ENCODE measurements at regions not wholly inside any gene's neighbourhood (a gene's known extent, or its start where the extent isn't known, plus 50 kb on each side); places are given as distances from the start of the nearest gene placed in this dataset.

GRCh38 chr9:115296831-115297565, 179.0 kb upstream of the TNC start:
- Histone ChIP-seq H3K27me3 (replicated peaks; ENCODE audit: control insufficient read depth, insufficient read depth, low read length) (no peaks in the 10 kb centered on the region), H3K36me3 (ENCODE audit: control insufficient read depth, insufficient read depth, low read length) (no peaks in the 10 kb centered on the region), H3K4me3 (replicated peaks; ENCODE audit: low read depth, low read length) (no peak overlapping the region)
- DNase-seq (ENCODE audit: extremely low read depth, insufficient read length), result no peak
- TF ChIP-seq CTCF (IDR thresholded peaks at IDR 0.05; ENCODE audit: insufficient read depth, low read length, poor library complexity, severe bottlenecking), result no peak

DNA sequence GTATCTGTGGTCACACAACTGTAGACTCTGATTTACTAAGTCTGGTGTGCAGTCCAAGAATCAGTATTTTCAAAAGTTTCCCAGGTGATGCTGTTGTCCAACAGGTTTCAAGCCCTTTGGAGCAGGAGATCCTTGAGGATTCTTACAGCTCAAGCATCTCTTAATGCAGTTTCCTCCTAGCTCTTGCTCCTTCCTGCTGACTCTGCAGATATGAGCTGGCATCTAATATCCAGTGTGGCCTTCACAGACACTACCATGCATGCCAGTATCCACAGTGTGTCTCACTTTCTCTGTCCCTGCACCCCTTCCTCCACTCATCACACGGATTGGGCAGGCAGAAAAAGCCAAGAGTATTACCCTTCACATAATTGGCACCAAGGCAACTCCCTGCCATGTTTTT, 182.2 kb upstream of the TNC start:
- TF ChIP-seq CTCF (IDR thresholded peaks at IDR 0.05; ENCODE audit: insufficient read depth, low read length, poor library complexity, severe bottlenecking), result no peak
- Histone ChIP-seq H3K27me3 (replicated peaks; ENCODE audit: control insufficient read depth, insufficient read depth, low read length) (no peaks in the 10 kb centered on the region), H3K4me3 (replicated peaks; ENCODE audit: low read depth, low read length) (no peak overlapping the region), H3K36me3 (ENCODE audit: control insufficient read depth, insufficient read depth, low read length) (no peaks in the 10 kb centered on the region)
- no peak for DNase-seq (ENCODE audit: extremely low read depth, insufficient read length)

DNA sequence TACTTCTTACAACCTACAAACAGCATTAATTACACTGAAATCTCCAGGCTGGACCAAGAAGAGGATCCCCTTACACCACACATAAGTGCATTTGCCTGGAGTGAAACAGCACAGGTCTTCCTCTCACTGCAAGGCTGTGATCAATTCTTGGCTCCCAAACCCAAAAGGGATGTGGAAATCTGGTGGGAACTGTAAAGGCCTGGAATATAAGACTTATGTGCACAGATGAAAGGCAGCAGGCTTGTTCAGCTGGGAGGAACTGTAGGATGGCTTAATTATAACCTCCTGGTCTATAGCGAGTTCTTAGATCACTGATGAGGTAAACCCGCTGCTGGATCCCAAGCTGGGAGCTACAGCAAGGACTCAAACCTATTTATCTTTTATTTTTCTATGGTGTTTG, 182.9 kb upstream of the TNC start:
- no peaks in the 10 kb centered on the region for H3K27me3 ChIP-seq (replicated peaks; ENCODE audit: control insufficient read depth, insufficient read depth, low read length)
- DNase-seq (ENCODE audit: extremely low read depth, insufficient read length), result no peak
- H3K4me3 ChIP-seq (replicated peaks; ENCODE audit: low read depth, low read length), result no peak overlapping the region
- H3K36me3 ChIP-seq (ENCODE audit: control insufficient read depth, insufficient read depth, low read length), result no peaks in the 10 kb centered on the region
- TF ChIP-seq CTCF (IDR thresholded peaks at IDR 0.05; ENCODE audit: insufficient read depth, low read length, poor library complexity, severe bottlenecking), result no peak

- Histone ChIP-seq H3K27me3 (replicated peaks; ENCODE audit: control insufficient read depth, insufficient read depth, low read length) (no peaks in the 10 kb centered on the region), H3K4me3 (replicated peaks; ENCODE audit: low read depth, low read length) (no peak overlapping the region), H3K36me3 (ENCODE audit: control insufficient read depth, insufficient read depth, low read length) (no peaks in the 10 kb centered on the region)
- TF ChIP-seq CTCF (IDR thresholded peaks at IDR 0.05; ENCODE audit: insufficient read depth, low read length, poor library complexity, severe bottlenecking), result no peak
- DNase-seq (ENCODE audit: extremely low read depth, insufficient read length), result no peak
Measured at GRCh38 chr9:115301581-115301980, 183.6 kb upstream of the TNC start.

- H3K36me3 ChIP-seq (ENCODE audit: control insufficient read depth, insufficient read depth, low read length), result no peaks in the 10 kb centered on the region
- DNase-seq (ENCODE audit: extremely low read depth, insufficient read length), result no peak
- no peak overlapping the region for H3K4me3 ChIP-seq (replicated peaks; ENCODE audit: low read depth, low read length)
- no peak for TF ChIP-seq CTCF (IDR thresholded peaks at IDR 0.05; ENCODE audit: insufficient read depth, low read length, poor library complexity, severe bottlenecking)
- no peaks in the 10 kb centered on the region for H3K27me3 ChIP-seq (replicated peaks; ENCODE audit: control insufficient read depth, insufficient read depth, low read length)
Measured at GRCh38 chr9:115305543-115305942, 187.6 kb upstream of the TNC start.

DNA sequence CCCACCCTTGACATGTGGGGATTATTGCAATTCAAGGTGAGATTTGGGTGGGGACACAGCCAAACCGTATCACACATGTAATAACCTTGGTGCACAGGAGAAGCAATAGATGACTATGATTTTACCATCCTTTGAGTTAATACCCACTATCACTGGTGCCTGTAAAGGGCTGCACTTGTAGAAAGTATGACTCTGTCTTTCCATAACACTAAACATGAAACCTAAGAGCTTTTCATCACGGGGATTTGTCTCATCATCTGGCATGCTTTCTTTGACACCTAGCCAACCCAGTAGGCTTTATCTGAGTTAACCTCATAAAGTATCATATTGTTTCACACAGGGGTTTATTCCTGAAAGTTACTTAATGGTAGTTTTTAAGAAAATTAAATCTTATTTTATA, 188.9 kb upstream of the TNC start:
- Histone ChIP-seq H3K4me3 (replicated peaks; ENCODE audit: low read depth, low read length) (no peak overlapping the region), H3K36me3 (ENCODE audit: control insufficient read depth, insufficient read depth, low read length) (no peaks in the 10 kb centered on the region), H3K27me3 (replicated peaks; ENCODE audit: control insufficient read depth, insufficient read depth, low read length) (no peaks in the 10 kb centered on the region)
- no peak for TF ChIP-seq CTCF (IDR thresholded peaks at IDR 0.05; ENCODE audit: insufficient read depth, low read length, poor library complexity, severe bottlenecking)
- DNase-seq (ENCODE audit: extremely low read depth, insufficient read length), result no peak

All from GM06990 (cell line).